IMR-90 (cell line): ENCODE measurements at regions not wholly inside any gene's neighbourhood (a gene's known extent, or its start where the extent isn't known, plus 50 kb on each side); places are given as distances from the start of the nearest gene placed in this dataset.
A peak's percentile ranks its signal among the peaks of the same experiment; 100 is the strongest.

Experiments used
- ATAC-seq: fragments of 200-7000 bp; cut with Tn5 transposase; 2 replicates; pipeline ENCODE4 v1.9.1; 2020; ENCODE audit warnings: low read depth, mild to moderate bottlenecking, moderate library complexity
- BruUV-seq: library from RNA; stranded (reverse); fragments of 400-500 nt; replicated peaks from 2 replicates; lab custom pipeline; 2021; lab: Mats Ljungman, UMichigan
- CTCF ChIA-PET: fragments of 300-600 bp; formaldehyde crosslinking; extraction: SDS; loops from one replicate; lab custom pipeline; 2021; ENCODE audit warnings: antibody characterized with exemption; lab: Yijun Ruan, JAX
- POLR2A ChIA-PET: fragments of 300-600 bp; sonication (Branson Sonifier 250); formaldehyde crosslinking; loops from one replicate; lab custom pipeline; 2022; ENCODE audit warnings: antibody characterized with exemption; ENCODE audit not compliant: unreplicated experiment; lab: Charles Lee
- DNase-seq: peaks from one replicate; pipeline ENCODE4 v3.0.0; 2013
- H2AFZ ChIP-seq: replicated peaks from 2 replicates; pipeline ENCODE3; 2013; ENCODE audit warnings: low read length, mild to moderate bottlenecking; ENCODE audit not compliant: poor library complexity
- H2AK5ac ChIP-seq: 2 replicates; pipeline ENCODE4 v1.6.1; 2013; ENCODE audit warnings: low read depth, low read length, inconsistent platforms
- H2AK9ac ChIP-seq: replicated peaks from 2 replicates; pipeline ENCODE3; 2013; ENCODE audit warnings: mild to moderate bottlenecking, low read depth, low read length, moderate library complexity; ENCODE audit not compliant: poor library complexity
- H2BK120ac ChIP-seq: 2 replicates; pipeline ENCODE4 v1.6.1; 2013; ENCODE audit warnings: low read depth, low read length, inconsistent platforms
- H2BK15ac ChIP-seq: 3 replicates; pipeline ENCODE4 v1.6.1; 2013; ENCODE audit warnings: low read depth, low read length, inconsistent platforms
- H2BK20ac ChIP-seq: 2 replicates; pipeline ENCODE4 v1.6.1; 2013; ENCODE audit warnings: low read depth, mild to moderate bottlenecking, inconsistent platforms, low read length, moderate library complexity
- H2BK5ac ChIP-seq: 2 replicates; pipeline ENCODE4 v1.6.1; 2013; ENCODE audit warnings: mild to moderate bottlenecking, low read depth, low read length, inconsistent platforms; ENCODE audit not compliant: poor library complexity, severe bottlenecking
- H3K14ac ChIP-seq: replicated peaks from 2 replicates; pipeline ENCODE4 v1.6.1; 2013; ENCODE audit warnings: low read depth, low read length, inconsistent platforms
- H3K18ac ChIP-seq: 2 replicates; pipeline ENCODE4 v1.6.1; 2013; ENCODE audit warnings: low read depth, low read length, control low read depth
- H3K23ac ChIP-seq: 2 replicates; pipeline ENCODE4 v1.6.1; 2013; ENCODE audit warnings: low read depth, low read length, inconsistent platforms
- H3K27ac ChIP-seq: 2 replicates; pipeline ENCODE4 v1.5.1; 2013; ENCODE audit warnings: mild to moderate bottlenecking, control low read depth, low read length; ENCODE audit not compliant: insufficient read depth
- H3K27me3 ChIP-seq: 2 replicates; pipeline ENCODE4 v1.6.1; 2013; ENCODE audit warnings: low read length; ENCODE audit not compliant: control insufficient read depth, insufficient read depth
- H3K36me3 ChIP-seq: 2 replicates; pipeline ENCODE4 v1.6.1; 2013; ENCODE audit warnings: low read length, mixed read lengths; ENCODE audit not compliant: control insufficient read depth, insufficient read depth
- H3K4ac ChIP-seq: 2 replicates; pipeline ENCODE4 v1.6.1; 2013; ENCODE audit warnings: low read depth, low read length, inconsistent platforms
- H3K4me1 ChIP-seq: 2 replicates; pipeline ENCODE4 v1.6.1; 2013; ENCODE audit warnings: low read length, mixed read lengths; ENCODE audit not compliant: control insufficient read depth, insufficient read depth
- H3K4me2 ChIP-seq: 2 replicates; pipeline ENCODE4 v1.6.1; 2013; ENCODE audit warnings: low read depth, mild to moderate bottlenecking, control low read depth, low read length, moderate library complexity
- H3K4me3 ChIP-seq: 2 replicates; pipeline ENCODE4 v1.5.1; 2013; ENCODE audit warnings: low read depth, mild to moderate bottlenecking, control low read depth, low read length, moderate library complexity; ENCODE audit not compliant: insufficient read depth
- H3K56ac ChIP-seq: 2 replicates; pipeline ENCODE4 v1.6.1; 2013; ENCODE audit warnings: low read length, inconsistent platforms; ENCODE audit not compliant: insufficient read depth; ENCODE audit errors: extremely low read depth
- H3K79me1 ChIP-seq, 2 experiments: 2 replicates each; pipeline ENCODE4 v1.6.1; 2013; ENCODE audit warnings: low read length in 2 of 2, inconsistent platforms in 1 of 2, low read depth in 1 of 2
- H3K9ac ChIP-seq: 2 replicates; pipeline ENCODE4 v1.6.1; 2013; ENCODE audit warnings: low read depth, low read length, control low read depth
- H3K9me1 ChIP-seq: 2 replicates; pipeline ENCODE4 v1.6.1; 2013; ENCODE audit warnings: low read length, inconsistent platforms; ENCODE audit not compliant: insufficient read depth
- H3K9me3 ChIP-seq: 2 replicates; pipeline ENCODE4 v1.6.1; 2013; ENCODE audit warnings: low read length; ENCODE audit not compliant: control insufficient read depth, insufficient read depth
- H4K20me1 ChIP-seq: 2 replicates; pipeline ENCODE4 v1.6.1; 2013; ENCODE audit warnings: low read length, inconsistent platforms; ENCODE audit not compliant: insufficient read depth
- H4K5ac ChIP-seq: 2 replicates; pipeline ENCODE4 v1.6.1; 2013; ENCODE audit warnings: mild to moderate bottlenecking, low read depth, low read length, control low read depth
- H4K8ac ChIP-seq, 2 experiments: 2 replicates each; pipeline ENCODE4 v1.6.1; 2013; ENCODE audit warnings: low read depth in 2 of 2, low read length in 2 of 2, control low read depth in 1 of 2, inconsistent platforms in 1 of 2
- H4K91ac ChIP-seq: 2 replicates; pipeline ENCODE4 v1.6.1; 2013; ENCODE audit warnings: low read depth, low read length, inconsistent platforms; ENCODE audit not compliant: insufficient read depth
- BHLHE40 ChIP-seq: fragments of 150-350 bp; IDR thresholded peaks from 2 replicates; pipeline ENCODE4 v1.6.1; 2016; ENCODE audit warnings: mild to moderate bottlenecking, low read depth, low read length
- CEBPB ChIP-seq: IDR thresholded peaks from 2 replicates; pipeline ENCODE4 v1.6.1; 2012; ENCODE audit warnings: low read depth, low read length, improper control_type of control experiment
- CHD1 ChIP-seq: IDR thresholded peaks from 2 replicates; pipeline ENCODE4 v1.6.1; 2012; ENCODE audit warnings: low read depth, low read length, improper control_type of control experiment
- CTCF ChIP-seq: conservative IDR thresholded peaks from 2 replicates; pipeline ENCODE4 v1.5.1; 2012; ENCODE audit warnings: mild to moderate bottlenecking, low read depth, low read length, improper control_type of control experiment
- ELK1 ChIP-seq: fragments of 150-350 bp; IDR thresholded peaks from 2 replicates; pipeline ENCODE4 v1.6.1; 2016; ENCODE audit warnings: low read depth, mild to moderate bottlenecking, low read length, moderate library complexity, borderline replicate concordance
- FOS ChIP-seq: fragments of 150-350 bp; IDR thresholded peaks from 2 replicates; pipeline ENCODE4 v1.6.1; 2016; ENCODE audit warnings: low read depth, low read length
- MAFK ChIP-seq: IDR thresholded peaks from 2 replicates; pipeline ENCODE4 v1.6.1; 2012; ENCODE audit warnings: low read depth, low read length, improper control_type of control experiment
- MAZ ChIP-seq: IDR thresholded peaks from 2 replicates; pipeline ENCODE4 v1.6.1; 2012; ENCODE audit warnings: low read depth, mild to moderate bottlenecking, low read length, improper control_type of control experiment, moderate library complexity, borderline replicate concordance
- MXI1 ChIP-seq: IDR thresholded peaks from 2 replicates; pipeline ENCODE4 v1.6.1; 2012; ENCODE audit warnings: low read depth, mild to moderate bottlenecking, low read length, moderate library complexity, borderline replicate concordance
- NFE2L2 ChIP-seq: fragments of 150-350 bp; IDR thresholded peaks from 2 replicates; pipeline ENCODE4 v1.6.1; 2016; ENCODE audit warnings: low read depth, mild to moderate bottlenecking, low read length
- POLR2A ChIP-seq: IDR thresholded peaks from 2 replicates; pipeline ENCODE4 v1.6.1; 2012; ENCODE audit warnings: mild to moderate bottlenecking, low read depth, low read length
- RAD21 ChIP-seq: IDR thresholded peaks from 2 replicates; pipeline ENCODE4 v1.6.1; 2012; ENCODE audit warnings: low read length, improper control_type of control experiment
- RCOR1 ChIP-seq: IDR thresholded peaks from 2 replicates; pipeline ENCODE4 v1.6.1; 2012; ENCODE audit warnings: mild to moderate bottlenecking, low read length, improper control_type of control experiment; ENCODE audit not compliant: insufficient replicate concordance
- RFX5 ChIP-seq: IDR thresholded peaks from 2 replicates; pipeline ENCODE4 v1.8.0; 2012; ENCODE audit warnings: low read depth, mild to moderate bottlenecking, low read length, moderate library complexity
- SMC3 ChIP-seq: fragments of 150-350 bp; IDR thresholded peaks from 2 replicates; pipeline ENCODE4 v1.6.1; 2016; ENCODE audit warnings: low read depth, mild to moderate bottlenecking, antibody characterized with exemption, low read length, moderate library complexity
- USF2 ChIP-seq: fragments of 150-350 bp; IDR thresholded peaks from 2 replicates; pipeline ENCODE4 v1.6.1; 2017; ENCODE audit warnings: mild to moderate bottlenecking, antibody characterized with exemption, low read length, low read depth
- WGBS, 2 experiments: methylation state at CpG; one replicate each; pipeline versions ENCODE4 v1.1.5 to v1.1.7; 2013; ENCODE audit warnings: missing lambda C conversion rate in 2 of 2; ENCODE audit not compliant: insufficient read length in 1 of 2; ENCODE audit errors: extremely low coverage in 2 of 2; 5-methylcytosine and 5-hydroxymethylcytosine counted together
- dilution Hi-C: fragments of 300-500 bp; cut with HindIII; formaldehyde crosslinking; loops from one replicate; pipeline ENCODE4 v1.14.3; 2018; ENCODE audit warnings: low sequenced_read_pairs; ENCODE audit not compliant: unreplicated experiment
- in situ Hi-C: fragments of 300-500 bp; cut with MboI; formaldehyde crosslinking; loops from 3 replicates; pipeline ENCODE4 v1.14.3; 2019; ENCODE audit warnings: low sequenced_read_pairs, inconsistent platforms, mixed read lengths
- intact Hi-C: fragments of 100-400 bp; cut with micrococcal nuclease; formaldehyde crosslinking; loops from 2 replicates; pipeline ENCODE4 v1.10.0; 2022

- peak overlapping the region; percentile 77 for H3K4ac ChIP-seq
- ChIA-PET POLR2A (no interaction called here), CTCF (no interaction called here)
- dilution Hi-C loops, result no loop called here
- DNase-seq (no peak), ATAC-seq (0 out of 2 replicates have a peak, but pooled peaks have one; percentile 11)
- H2BK20ac ChIP-seq, result peak overlapping the region; percentile 87
- H3K23ac ChIP-seq, result no peak overlapping the region
- no peaks in the 10 kb centered on the region for H3K9me3 ChIP-seq
- H3K4me1 ChIP-seq, result peaks cover 9% of the 10 kb centered on the region
- H3K79me1 ChIP-seq, result no peaks in the 10 kb centered on the region
- 44% methylated on average over 2 of the region's 3 CpGs; no CpG with 5 or more reads in 1 of the 2 experiments for WGBS, 2 experiments
- no peaks in the 10 kb centered on the region for H3K27me3 ChIP-seq
- H2AK9ac ChIP-seq, result peak overlapping the region; percentile 28
- peak overlapping the region; percentile 25 to 79; a peak in 3 of 4 replicates for H4K8ac ChIP-seq
- H2AFZ ChIP-seq, result peak overlapping the region; percentile 85
- H3K14ac ChIP-seq, result peak overlapping the region; percentile 62; the same call in 1 of the 2 replicates
- no TSS peak for BruUV-seq
- peak overlapping the region; percentile 80; the same call in 2 of the 3 replicates for H2BK15ac ChIP-seq
- H3K4me2 ChIP-seq, result no peak overlapping the region
- TF ChIP-seq BHLHE40 (no peak), RFX5 (no peak), CEBPB (no peak), NFE2L2 (no peak), ELK1 (no peak), MXI1 (no peak), USF2 (no peak), MAZ (no peak), CTCF (no peak), RAD21 (no peak), RCOR1 (no peak), SMC3 (no peak), FOS (no peak), CHD1 (no peak), MAFK (no peak), POLR2A (no peak)
- intact Hi-C loops, result no loop called here
- H3K36me3 ChIP-seq, result no peaks in the 10 kb centered on the region
- in situ Hi-C loops, result no loop called here
- H4K5ac ChIP-seq, result peak overlapping the region; percentile 51
- peak overlapping the region; percentile 55 for H3K27ac ChIP-seq
- H2BK5ac ChIP-seq, result peak overlapping the region; percentile 81
- peak overlapping the region; percentile 78 for H3K18ac ChIP-seq
- H4K20me1 ChIP-seq, result no peaks in the 10 kb centered on the region
- H3K4me3 ChIP-seq, result no peak overlapping the region
- H4K91ac ChIP-seq, result peak overlapping the region; percentile 56
- no peaks in the 10 kb centered on the region for H3K9me1 ChIP-seq
- peak overlapping the region; percentile 80 for H2AK5ac ChIP-seq
- peak overlapping the region; percentile 82 for H2BK120ac ChIP-seq
- no peak overlapping the region for H3K56ac ChIP-seq
- H3K9ac ChIP-seq, result no peak overlapping the region
Observed at GRCh38 chr17:31788571-31788946, 70.5 kb downstream of the COPRS start.
